Heart left ventricle (tissue), 16 donors: ENCODE measurements at regions not wholly inside any gene's neighbourhood (a gene's known extent, or its start where the extent isn't known, plus 50 kb on each side); places are given as distances from the start of the nearest gene placed in this dataset.

Experiments
- ATAC-seq, 4 donors: fragments of 200-7000 bp; cut with Tn5 transposase; one replicate each; pipeline ENCODE4 v1.9.1; 2020 to 2022; ENCODE audit warnings: moderate library complexity in 4 of 4, mild to moderate bottlenecking in 3 of 4, moderate number of reproducible peaks in 1 of 4
- DNase-seq, 5 donors: peaks; one replicate each; pipeline ENCODE4 v3.0.0-alpha.2; 2020
- H3K27ac ChIP-seq, 12 donors: fragments of 200-600 bp; sonication (generic) in 4 of 12; one replicate each; pipeline versions ENCODE4 v1.5.0 to v1.8.0; 2016 to 2022; ENCODE audit warnings: mild to moderate bottlenecking in 2 of 12
- H3K27me3 ChIP-seq, 9 donors: fragments of 200-600 bp; sonication (generic) in 2 of 9; one replicate each; pipeline versions ENCODE4 v1.5.1 to v1.8.0; 2016 to 2022; ENCODE audit warnings: mild to moderate bottlenecking in 3 of 9
- H3K36me3 ChIP-seq, 9 donors: fragments of 200-600 bp; sonication (generic) in 2 of 9; one replicate each; pipeline versions ENCODE4 v1.5.0 to v1.8.0; 2018 to 2022; ENCODE audit warnings: mild to moderate bottlenecking in 2 of 9
- H3K4me1 ChIP-seq, 12 donors: fragments of 200-600 bp; sonication (generic) in 4 of 12; one replicate each; pipeline versions ENCODE4 v1.5.0 to v1.8.0; 2016 to 2022; ENCODE audit warnings: mild to moderate bottlenecking in 3 of 12
- H3K4me3 ChIP-seq, 12 donors: fragments of 200-600 bp; sonication (generic) in 4 of 12; one replicate each; pipeline versions ENCODE4 v1.5.0 to v1.8.0; 2017 to 2022; ENCODE audit warnings: mild to moderate bottlenecking in 9 of 12, moderate library complexity in 4 of 12
- H3K9me3 ChIP-seq, 12 donors: fragments of 200-600 bp; sonication (generic) in 4 of 12; one replicate each; pipeline versions ENCODE4 v1.5.0 to v1.8.0; 2016 to 2022; ENCODE audit warnings: mild to moderate bottlenecking in 1 of 12
- CTCF ChIP-seq, 12 donors: fragments of 200-600 bp; sonication (generic) in 4 of 12; IDR thresholded peaks; one replicate each; pipeline versions ENCODE4 v1.5.0 to v1.8.0; 2018 to 2022; ENCODE audit warnings: antibody characterized with exemption in 12 of 12, mild to moderate bottlenecking in 5 of 12
- POLR2A ChIP-seq, 2 donors: fragments of 450-650 bp; IDR thresholded peaks; one replicate each; pipeline ENCODE4 v1.6.1; 2017; ENCODE audit warnings: antibody characterized with exemption in 2 of 2, mild to moderate bottlenecking in 2 of 2, moderate library complexity in 2 of 2
- WGBS, 4 donors: extraction: QIAGEN DNeasy Blood & Tissue Kit in 2 of 4; methylation state at CpG; one replicate each; pipeline versions ENCODE4 v1.1.5 to v1.1.7; 2013 to 2018; 5-methylcytosine and 5-hydroxymethylcytosine counted together
- intact Hi-C, 10 donors: fragments of 100-400 bp; cut with DNase I; formaldehyde crosslinking; loops; one replicate each; pipeline versions ENCODE4 v1.11.1 to v1.14.2; 2022
- donor health status: ischemic (EF 13 %, LVEDD 7.1; RV severe dilation, severe dysfunction).
- donor health status: healthy with polysubstance abuse.
- donor health status: DM: no; HTN: yes; CAD: no.
- donor health status: DM: no; HTN: no; CAD: no.
- donor health status: ischemic (EF 25% LVEDD 6.9; RV normal size, moderate dysfunction).
- donor health status: ischemic (EF 25% LVEDD 5.7; RV mildly dilated, moderate dysfunction).
- donor health status: healthy.
- donor health status: DM: yes; HTN: yes; CAD: no.
- donor health status: ischemic (EF 35%, LVEDD 5.7; RV mildly dilated, moderate dysfunction).
- donor health status: nonischemic (EF 11% LVEDD 7.7; RV severe dilation, severe dysfunction).
- donor health status: DM: yes; HTN: yes; CAD: no.
- donor health status: PGD.
- donor health status: ischemic (EF 29% LVEDD 5.4; RV normal size, mild dysfunction).
- donor health status: nonischemic (EF 23%, LVEDD 6.1; RV moderate dilation, normal function).

DNA sequence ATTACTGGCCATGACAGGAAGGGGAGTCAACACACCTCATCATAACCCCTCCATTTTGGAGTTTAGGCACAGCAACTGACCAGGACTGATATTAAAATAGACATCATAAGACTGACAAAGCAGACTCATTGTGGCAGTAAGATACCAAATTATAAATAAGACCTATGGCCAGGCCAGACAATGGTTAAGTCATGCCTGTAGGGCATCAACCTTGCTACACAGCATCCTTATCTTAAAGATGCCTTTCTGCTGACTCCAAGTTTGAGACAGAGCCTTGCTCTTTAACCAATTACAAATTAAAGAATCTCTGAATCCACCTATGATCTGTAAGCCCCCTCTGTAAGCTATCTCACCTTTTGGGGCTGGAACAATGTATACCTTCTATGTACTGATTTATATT lies 65.5 kb downstream of the VCX2 start:
- Histone ChIP-seq H3K36me3 (no peaks in the 10 kb centered on the region), H3K9me3 (no peaks in the 10 kb centered on the region), H3K4me3 (no peak overlapping the region), H3K27me3 (no peaks in the 10 kb centered on the region), H3K4me1 (no peaks in the 10 kb centered on the region), H3K27ac (no peak overlapping the region)
- ATAC-seq, result no peak
- DNase-seq, result no peak
- TF ChIP-seq CTCF (IDR thresholded peaks at IDR 0.05) (no peak), POLR2A (IDR thresholded peaks at IDR 0.05) (no peak)
- intact Hi-C loops, result no loop called here

- H3K27ac ChIP-seq, result no peak overlapping the region
- intact Hi-C loops, result no loop called here
- TF ChIP-seq POLR2A (IDR thresholded peaks at IDR 0.05) (no peak), CTCF (IDR thresholded peaks at IDR 0.05) (no peak)
- WGBS, 4 donors, result 85 to 90% (median 88%) methylated on average over 6 of the region's 6 CpGs
- H3K36me3 ChIP-seq, result no peaks in the 10 kb centered on the region
- H3K27me3 ChIP-seq, result no peaks in the 10 kb centered on the region
- no peak for ATAC-seq
- DNase-seq, result no peak
- no peaks in the 10 kb centered on the region for H3K4me1 ChIP-seq
- no peak overlapping the region for H3K4me3 ChIP-seq
- no peaks in the 10 kb centered on the region for H3K9me3 ChIP-seq
Measured at GRCh38 chrX:8103655-8104054, 67.4 kb downstream of the VCX2 start.

DNA sequence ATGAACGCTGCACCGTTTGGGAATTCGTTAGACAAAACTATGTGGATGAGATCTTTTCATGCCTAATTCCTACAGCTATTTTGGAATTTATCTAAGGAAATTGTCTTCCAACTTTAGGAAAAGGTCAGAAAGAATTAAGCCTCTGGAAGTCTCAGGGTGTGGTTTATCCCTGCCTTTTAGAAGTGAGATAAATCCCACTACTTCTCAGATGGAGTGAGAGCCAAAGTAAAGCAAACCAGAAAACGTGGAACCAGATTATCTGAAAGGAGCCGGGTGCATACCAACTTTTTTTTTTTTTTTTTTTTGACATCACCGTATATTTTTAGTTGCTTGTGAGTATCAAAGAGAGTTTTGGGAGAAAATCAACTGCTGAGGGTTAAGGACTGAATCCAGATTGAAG lies 79.6 kb downstream of the VCX2 start:
- Histone ChIP-seq H3K27me3 (no peaks in the 10 kb centered on the region), H3K36me3 (no peaks in the 10 kb centered on the region), H3K4me1 (no peaks in the 10 kb centered on the region), H3K27ac (no peak overlapping the region), H3K4me3 (no peak overlapping the region), H3K9me3 (no peaks in the 10 kb centered on the region)
- TF ChIP-seq POLR2A (IDR thresholded peaks at IDR 0.05), result no peak
- TF ChIP-seq CTCF (IDR thresholded peaks at IDR 0.05), result no peak
- 29 to 58% (median 43%) methylated on average over 6 of the region's 6 CpGs for WGBS, 4 donors
- DNase-seq (no peak), ATAC-seq (no peak)
- intact Hi-C loops, result no loop called here

DNA sequence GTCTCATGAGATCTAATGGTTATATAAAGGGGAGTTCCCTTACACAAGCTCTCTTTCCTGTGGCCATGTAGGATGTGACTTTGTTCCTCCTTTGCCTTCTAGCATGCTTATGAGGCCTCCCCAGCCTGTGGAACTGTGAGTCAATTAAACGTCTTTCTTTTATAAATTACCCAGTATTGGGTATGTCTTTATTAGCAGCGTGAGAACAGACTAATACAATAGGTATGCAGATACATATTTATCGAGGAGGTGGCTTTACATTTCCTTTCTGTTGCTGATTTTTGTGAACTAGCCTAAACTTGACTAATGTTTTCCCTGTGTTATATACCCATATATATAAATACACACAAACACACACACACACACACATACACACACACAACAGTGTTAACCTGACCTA lies 80.2 kb downstream of the VCX2 start:
- Histone ChIP-seq H3K4me1 (no peaks in the 10 kb centered on the region), H3K27me3 (no peaks in the 10 kb centered on the region), H3K4me3 (no peak overlapping the region), H3K36me3 (no peaks in the 10 kb centered on the region), H3K27ac (no peak overlapping the region), H3K9me3 (no peaks in the 10 kb centered on the region)
- TF ChIP-seq POLR2A (IDR thresholded peaks at IDR 0.05) (no peak), CTCF (IDR thresholded peaks at IDR 0.05) (no peak)
- DNase-seq (no peak), ATAC-seq (no peak)
- intact Hi-C loops, result no loop called here
- WGBS, 4 donors, result 70 to 78% (median 74%) methylated on average over 3 of the region's 3 CpGs
